Mammary epithelial cell (primary cell): ENCODE measurements at regions not wholly inside any gene's neighbourhood (a gene's known extent, or its start where the extent isn't known, plus 50 kb on each side); places are given as distances from the start of the nearest gene placed in this dataset.

Experiments used
- CTCF ChIP-seq, 2 donors: IDR thresholded peaks in 1 of 2; conservative IDR thresholded peaks in 1 of 2; 2 replicates each; pipeline ENCODE4 v1.5.1; 2011 to 2012; ENCODE audit warnings: inconsistent platforms in 2 of 2, low read length in 2 of 2, mild to moderate bottlenecking in 2 of 2, control low read depth in 1 of 2, low read depth in 1 of 2; ENCODE audit not compliant: insufficient read depth in 1 of 2; ENCODE audit errors: extremely low read depth in 1 of 2
- EZH2 ChIP-seq: IDR thresholded peaks from 2 replicates; pipeline ENCODE4 v1.6.1; 2012; ENCODE audit warnings: low read length, inconsistent platforms, borderline replicate concordance

GRCh38 chr16:26365161-26365940 lies 673.6 kb downstream of the HS3ST4 start:
- no peak for TF ChIP-seq CTCF (conservative IDR thresholded peaks at IDR 0.05 in 1 of 2, IDR thresholded peaks at IDR 0.05 in 1 of 2; ENCODE audit: extremely low read depth in 1 of 2, insufficient read depth in 1 of 2, low read depth in 1 of 2, low read length in 2 of 2)
- TF ChIP-seq EZH2, result no peak
